OCI-LY1 (cell line): ENCODE measurements at regions not wholly inside any gene's neighbourhood (a gene's known extent, or its start where the extent isn't known, plus 50 kb on each side); places are given as distances from the start of the nearest gene placed in this dataset.

ENCODE experiments used
- H2AFZ ChIP-seq: fragments of 200-600 bp; sonication (generic), shearing (Covaris generic); 2 replicates; pipeline ENCODE4 v1.6.0; 2014; ENCODE audit warnings: antibody characterized with exemption, mild to moderate bottlenecking, low read length
- H3F3A ChIP-seq: fragments of 200-600 bp; sonication (generic), shearing (Covaris generic); 2 replicates; pipeline ENCODE4 v1.6.0; 2014; ENCODE audit warnings: mild to moderate bottlenecking, antibody characterized with exemption, low read length, moderate library complexity; ENCODE audit not compliant: insufficient read depth
- H3K27ac ChIP-seq: fragments of 200-600 bp; sonication (generic); 2 replicates; pipeline ENCODE4 v1.5.1; 2014; ENCODE audit warnings: low read length, mixed run types, mild to moderate bottlenecking, low read depth; ENCODE audit not compliant: poor library complexity, severe bottlenecking
- H3K27me3 ChIP-seq: fragments of 200-600 bp; sonication (generic); 2 replicates; pipeline ENCODE4 v1.6.0; 2014; ENCODE audit warnings: antibody characterized with exemption, mild to moderate bottlenecking, low read length, moderate library complexity; ENCODE audit not compliant: insufficient read depth
- H3K36me3 ChIP-seq: fragments of 200-600 bp; sonication (generic); 2 replicates; pipeline ENCODE4 v1.6.1; 2014; ENCODE audit warnings: mild to moderate bottlenecking, antibody characterized with exemption, low read length, moderate library complexity, mixed read lengths; ENCODE audit not compliant: insufficient read depth
- H3K4me1 ChIP-seq: fragments of 200-600 bp; sonication (generic); 2 replicates; pipeline ENCODE4 v1.5.1; 2014; ENCODE audit warnings: mild to moderate bottlenecking, low read length, moderate library complexity; ENCODE audit not compliant: insufficient read depth, severe bottlenecking
- H3K4me2 ChIP-seq: fragments of 200-600 bp; sonication (generic), shearing (Covaris generic); 2 replicates; pipeline ENCODE4 v1.6.1; 2014; ENCODE audit warnings: low read length
- H3K4me3 ChIP-seq: fragments of 200-600 bp; sonication (generic); 2 replicates; pipeline ENCODE4 v1.5.1; 2014; ENCODE audit warnings: low read length, low read depth, mild to moderate bottlenecking, mixed read lengths; ENCODE audit not compliant: poor library complexity, severe bottlenecking
- H3K79me2 ChIP-seq: fragments of 200-600 bp; shearing (Covaris generic); 2 replicates; pipeline ENCODE4 v1.6.1; 2016; ENCODE audit warnings: mixed run types, low read length, mixed read lengths; ENCODE audit not compliant: insufficient read depth
- H3K9ac ChIP-seq: fragments of 200-600 bp; sonication (generic), shearing (Covaris generic); 2 replicates; pipeline ENCODE4 v1.6.1; 2014; ENCODE audit warnings: mild to moderate bottlenecking, low read length, mixed read lengths
- H3K9me2 ChIP-seq: fragments of 200-600 bp; sonication (generic), shearing (Covaris generic); 2 replicates; pipeline ENCODE4 v1.6.1; 2014; ENCODE audit warnings: low read depth, mild to moderate bottlenecking, low read length, mixed read lengths
- H3K9me3 ChIP-seq: fragments of 200-600 bp; shearing (Covaris generic); 2 replicates; pipeline ENCODE4 v1.6.1; 2014; ENCODE audit warnings: low read length, mixed read lengths
- H4K20me1 ChIP-seq: fragments of 200-600 bp; sonication (generic), shearing (Covaris generic); 2 replicates; pipeline ENCODE4 v1.6.0; 2016; ENCODE audit warnings: mild to moderate bottlenecking, low read length; ENCODE audit not compliant: insufficient read depth
- CTCF ChIP-seq: fragments of 200-600 bp; sonication (generic), shearing (Covaris generic); IDR thresholded peaks from 2 replicates; pipeline ENCODE4 v1.5.1; 2017; ENCODE audit warnings: mild to moderate bottlenecking, antibody characterized with exemption, low read length, moderate library complexity, mixed read lengths
- EZH2 ChIP-seq: fragments of 200-600 bp; sonication (generic), shearing (Covaris generic); IDR thresholded peaks from 2 replicates; pipeline ENCODE4 v1.8.0; 2017; ENCODE audit warnings: borderline replicate concordance, mixed run types, mild to moderate bottlenecking, antibody characterized with exemption, low read length, moderate library complexity, mixed read lengths

DNA sequence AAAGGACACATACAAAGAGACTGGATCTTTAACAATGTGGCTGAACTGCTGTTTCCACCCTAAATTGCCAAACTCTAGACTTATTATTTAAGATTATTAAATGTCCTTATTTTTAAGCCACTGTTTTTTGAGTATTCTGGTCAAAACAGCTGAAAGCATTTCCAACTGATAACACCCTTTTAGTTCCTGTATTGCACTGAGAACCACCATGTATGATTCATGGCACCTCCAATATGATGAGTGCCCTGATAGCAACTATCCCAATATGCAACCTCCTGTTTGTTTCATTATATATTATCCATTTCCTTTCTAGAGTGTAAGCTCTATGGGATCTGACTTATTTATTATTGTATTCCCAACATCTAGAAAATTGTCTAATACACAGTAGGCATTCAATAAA, 269.4 kb downstream of the HHIPL2 start:
- H3K4me2 ChIP-seq: no peak overlapping the region
- H3K9me3 ChIP-seq: no peaks in the 10 kb centered on the region
- no peaks in the 10 kb centered on the region for H4K20me1 ChIP-seq

GRCh38 chr1:222275729-222276465, 272.0 kb downstream of the HHIPL2 start:
- Histone ChIP-seq H3K27me3 (no peaks in the 10 kb centered on the region), H2AFZ (no peak overlapping the region), H3F3A (no peaks in the 10 kb centered on the region), H3K9me2 (no peaks in the 10 kb centered on the region), H3K4me2 (no peak overlapping the region), H3K9ac (no peak overlapping the region), H3K79me2 (no peaks in the 10 kb centered on the region), H4K20me1 (no peaks in the 10 kb centered on the region), H3K27ac (no peak overlapping the region), H3K4me1 (no peaks in the 10 kb centered on the region), H3K36me3 (no peaks in the 10 kb centered on the region), H3K4me3 (no peak overlapping the region), H3K9me3 (no peaks in the 10 kb centered on the region)
- TF ChIP-seq CTCF (no peak), EZH2 (no peak)

More for the DNA sequence above, 269.4 kb downstream of the HHIPL2 start:
- Histone ChIP-seq H2AFZ (no peak overlapping the region), H3K9ac (no peak overlapping the region), H3K9me2 (no peaks in the 10 kb centered on the region), H3F3A (no peaks in the 10 kb centered on the region), H3K4me1 (no peaks in the 10 kb centered on the region), H3K79me2 (no peaks in the 10 kb centered on the region), H3K4me3 (no peak overlapping the region), H3K27ac (no peak overlapping the region), H3K27me3 (no peaks in the 10 kb centered on the region), H3K36me3 (no peaks in the 10 kb centered on the region)
- TF ChIP-seq CTCF (no peak), EZH2 (no peak)

GRCh38 chr1:222275001-222275728, 272.7 kb downstream of the HHIPL2 start:
- H3K27ac ChIP-seq: no peak overlapping the region
- no peaks in the 10 kb centered on the region for H3F3A ChIP-seq
- H2AFZ ChIP-seq: no peak overlapping the region
- no peak overlapping the region for H3K4me3 ChIP-seq
- no peaks in the 10 kb centered on the region for H3K27me3 ChIP-seq
- H3K4me1 ChIP-seq: no peaks in the 10 kb centered on the region
- no peaks in the 10 kb centered on the region for H3K9me3 ChIP-seq
- no peaks in the 10 kb centered on the region for H3K36me3 ChIP-seq
- H4K20me1 ChIP-seq: no peaks in the 10 kb centered on the region
- no peak overlapping the region for H3K9ac ChIP-seq
- no peak overlapping the region for H3K4me2 ChIP-seq
- no peaks in the 10 kb centered on the region for H3K9me2 ChIP-seq
- H3K79me2 ChIP-seq: no peaks in the 10 kb centered on the region
- TF ChIP-seq CTCF (no peak), EZH2 (no peak)
